Astrocyte of the cerebellum (primary cell): ENCODE measurements at regions not wholly inside any gene's neighbourhood (a gene's known extent, or its start where the extent isn't known, plus 50 kb on each side); places are given as distances from the start of the nearest gene placed in this dataset.

ENCODE experiments used
- DNase-seq: peaks from one replicate; pipeline ENCODE4 v3.0.0-alpha.2; 2011; ENCODE audit warnings: low read depth
- H3K4me3 ChIP-seq: 2 replicates; pipeline ENCODE4 v1.5.1; 2011; ENCODE audit warnings: mild to moderate bottlenecking, low read depth, low read length, moderate library complexity
- CTCF ChIP-seq: IDR thresholded peaks from 2 replicates; pipeline ENCODE4 v1.5.1; 2012; ENCODE audit warnings: low read length, low read depth, moderate library complexity, mild to moderate bottlenecking; ENCODE audit errors: missing control alignments
- in situ Hi-C: cut with HindIII; loops from 2 replicates; pipeline ENCODE4 v1.10.0; 2017; ENCODE audit warnings: low sequenced_read_pairs

GRCh38 chr1:87505391-87505983 is 176.8 kb downstream of the LMO4 start:
- in situ Hi-C loops: no loop called here
- DNase-seq: no peak
- TF ChIP-seq CTCF: no peak
- H3K4me3 ChIP-seq: no peak overlapping the region

DNA sequence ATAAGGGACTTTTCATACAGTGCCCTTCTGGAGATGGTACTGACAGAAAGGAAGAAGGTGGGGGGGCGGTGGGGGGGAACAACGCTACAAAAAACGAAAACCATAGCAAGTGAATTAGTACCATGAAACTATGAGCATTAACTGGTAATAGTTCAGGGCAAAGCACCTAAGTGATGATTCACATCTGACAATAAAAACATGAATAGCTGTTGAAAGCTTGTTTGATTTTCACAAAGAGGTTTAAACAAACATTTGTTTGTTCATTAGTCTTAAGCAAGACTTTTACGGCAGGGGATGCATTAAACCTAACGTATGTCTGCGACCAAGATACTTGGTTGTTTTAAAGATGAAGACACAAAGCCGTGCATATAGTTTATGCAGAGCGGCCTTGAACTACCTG is 177.5 kb downstream of the LMO4 start:
- DNase-seq: no peak
- no peak overlapping the region for H3K4me3 ChIP-seq
- TF ChIP-seq CTCF: no peak
- in situ Hi-C loops: no loop called here

GRCh38 chr1:87508247-87508787 is 179.6 kb downstream of the LMO4 start:
- TF ChIP-seq CTCF: no peak
- DNase-seq: no peak
- no peak overlapping the region for H3K4me3 ChIP-seq
- in situ Hi-C loops: no loop called here

DNA sequence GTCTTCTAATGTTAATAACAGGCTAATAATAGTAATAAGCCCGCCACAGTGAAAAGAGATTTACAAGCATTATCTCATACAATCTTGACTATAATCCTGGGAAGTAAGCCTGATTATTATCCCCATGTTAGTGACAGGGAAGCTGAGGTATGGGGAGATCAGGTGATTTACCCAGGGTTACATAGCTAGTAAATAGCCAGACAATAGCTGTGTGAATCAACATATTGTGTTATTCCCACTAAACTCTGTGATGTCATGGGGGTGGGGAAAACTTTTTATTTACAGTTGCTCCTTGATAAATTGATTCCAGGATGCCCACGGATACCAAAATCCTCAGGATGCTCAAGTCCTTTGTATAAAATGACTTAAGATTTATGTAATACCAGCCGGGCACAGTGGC is 181.9 kb downstream of the LMO4 start:
- TF ChIP-seq CTCF: no peak
- in situ Hi-C loops: no loop called here

DNA sequence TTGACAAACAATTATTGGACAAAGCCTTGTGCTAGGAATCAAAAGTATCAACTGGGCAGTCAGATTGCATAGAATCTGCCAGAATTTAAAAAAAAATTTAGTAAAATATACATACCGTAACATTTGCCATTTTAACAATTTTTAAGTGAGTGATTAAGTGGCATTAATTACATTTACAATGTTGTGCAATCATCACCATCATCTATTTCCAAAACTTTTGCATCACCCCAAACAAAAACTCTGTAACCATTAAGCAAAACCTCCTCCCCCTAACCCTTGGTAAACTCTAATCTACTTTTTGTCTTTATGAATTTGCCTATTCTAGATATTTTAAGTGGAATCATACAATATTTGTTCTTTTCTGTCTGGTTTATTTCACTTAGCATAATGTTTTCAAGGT is 182.8 kb downstream of the LMO4 start:
- H3K4me3 ChIP-seq: no peak overlapping the region
- in situ Hi-C loops: no loop called here
- no peak for DNase-seq
- no peak for TF ChIP-seq CTCF

More for the DNA sequence above, 181.9 kb downstream of the LMO4 start:
- no peak for DNase-seq
- no peak overlapping the region for H3K4me3 ChIP-seq

DNA sequence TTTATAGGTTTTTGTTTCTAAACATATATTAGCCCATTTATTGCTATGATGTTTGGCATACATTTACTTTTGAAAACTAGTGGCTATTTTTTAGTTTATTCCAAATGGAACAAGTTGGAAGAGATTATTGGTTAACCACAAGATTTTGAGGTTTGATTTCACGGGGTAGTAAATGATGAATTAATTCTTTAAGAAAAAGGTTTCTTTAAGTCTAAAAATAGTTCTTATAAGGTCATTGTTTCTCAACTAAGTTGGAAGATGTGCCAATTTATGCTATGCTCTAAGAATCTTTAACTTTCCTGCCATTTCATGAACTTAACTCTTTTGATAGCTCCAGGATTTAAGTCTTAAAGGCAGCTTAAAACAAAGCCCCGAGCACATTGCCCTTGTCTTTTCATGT is 183.8 kb downstream of the LMO4 start:
- H3K4me3 ChIP-seq: no peak overlapping the region
- DNase-seq: peak; percentile 16
- in situ Hi-C loops: no loop called here
- TF ChIP-seq CTCF: no peak
